Endothelial cell (in vitro differentiated cells): ENCODE measurements at regions not wholly inside any gene's neighbourhood (a gene's known extent, or its start where the extent isn't known, plus 50 kb on each side); places are given as distances from the start of the nearest gene placed in this dataset.

ENCODE experiments used
- DNase-seq: peaks from one replicate; pipeline ENCODE4 v3.0.0; 2021; ENCODE audit warnings: low spot score
- H3K27ac Mint-ChIP-seq: one replicate; pipeline ENCODE4 v1.8.0; 2021; ENCODE audit warnings: mixed read lengths, inconsistent platforms; ENCODE audit not compliant: unreplicated experiment
- H3K27me3 Mint-ChIP-seq: one replicate; pipeline ENCODE4 v1.8.0; 2021; ENCODE audit warnings: mild to moderate bottlenecking, moderate library complexity, mixed read lengths, inconsistent platforms; ENCODE audit not compliant: unreplicated experiment
- H3K36me3 Mint-ChIP-seq: one replicate; pipeline ENCODE4 v1.8.0; 2021; ENCODE audit warnings: mild to moderate bottlenecking, low read depth, mixed read lengths, inconsistent platforms; ENCODE audit not compliant: unreplicated experiment
- H3K4me1 Mint-ChIP-seq: one replicate; pipeline ENCODE4 v1.8.0; 2021; ENCODE audit warnings: mild to moderate bottlenecking, mixed read lengths, inconsistent platforms; ENCODE audit not compliant: unreplicated experiment
- H3K4me3 Mint-ChIP-seq: one replicate; pipeline ENCODE4 v1.8.0; 2021; ENCODE audit warnings: mild to moderate bottlenecking, mixed read lengths, inconsistent platforms; ENCODE audit not compliant: unreplicated experiment
- H3K9me3 Mint-ChIP-seq: one replicate; pipeline ENCODE4 v1.8.0; 2021; ENCODE audit warnings: mixed read lengths, inconsistent platforms; ENCODE audit not compliant: unreplicated experiment
- TF ChIP-seq, protein P1 (sequence below): fragments of 200-600 bp; sonication (generic); IDR thresholded peaks from one replicate; pipeline ENCODE4 v1.5.0; 2021; ENCODE audit warnings: antibody characterized with exemption; ENCODE audit not compliant: unreplicated experiment

DNA sequence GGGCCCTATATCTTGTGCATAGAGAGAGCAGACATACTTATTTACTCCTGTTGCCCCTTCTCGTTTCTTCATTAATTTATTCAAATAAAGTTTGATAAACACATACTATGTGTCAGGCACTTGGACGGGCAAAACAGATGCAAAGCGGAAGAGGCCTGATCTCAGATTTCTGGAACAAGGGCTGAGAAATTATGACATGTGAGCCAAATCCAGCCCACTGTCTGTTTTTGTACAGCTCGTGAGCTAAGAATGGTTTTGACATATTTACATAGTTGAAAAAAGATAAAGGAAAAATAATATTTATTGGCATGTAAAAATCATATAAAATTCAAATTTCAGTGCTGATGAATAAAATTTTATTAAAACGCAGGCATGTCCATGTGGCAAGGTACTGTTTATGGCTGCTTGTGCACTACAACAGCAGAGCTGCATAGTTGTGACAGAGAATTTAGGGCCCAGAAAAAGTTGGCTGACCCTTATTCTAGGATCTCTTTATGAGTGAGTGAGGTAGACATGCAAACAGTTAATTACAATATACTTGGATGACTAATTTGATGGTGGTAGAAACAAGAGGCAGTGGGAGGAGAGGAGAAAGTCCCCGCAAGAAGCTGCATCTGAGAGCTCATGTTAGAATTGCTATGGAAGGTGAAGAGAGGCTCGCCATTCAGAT is 68.1 kb upstream of the ITPRID1 start:
- H3K9me3 Mint-ChIP-seq, result no peaks in the 10 kb centered on the region
- TF ChIP-seq, protein P1, sequence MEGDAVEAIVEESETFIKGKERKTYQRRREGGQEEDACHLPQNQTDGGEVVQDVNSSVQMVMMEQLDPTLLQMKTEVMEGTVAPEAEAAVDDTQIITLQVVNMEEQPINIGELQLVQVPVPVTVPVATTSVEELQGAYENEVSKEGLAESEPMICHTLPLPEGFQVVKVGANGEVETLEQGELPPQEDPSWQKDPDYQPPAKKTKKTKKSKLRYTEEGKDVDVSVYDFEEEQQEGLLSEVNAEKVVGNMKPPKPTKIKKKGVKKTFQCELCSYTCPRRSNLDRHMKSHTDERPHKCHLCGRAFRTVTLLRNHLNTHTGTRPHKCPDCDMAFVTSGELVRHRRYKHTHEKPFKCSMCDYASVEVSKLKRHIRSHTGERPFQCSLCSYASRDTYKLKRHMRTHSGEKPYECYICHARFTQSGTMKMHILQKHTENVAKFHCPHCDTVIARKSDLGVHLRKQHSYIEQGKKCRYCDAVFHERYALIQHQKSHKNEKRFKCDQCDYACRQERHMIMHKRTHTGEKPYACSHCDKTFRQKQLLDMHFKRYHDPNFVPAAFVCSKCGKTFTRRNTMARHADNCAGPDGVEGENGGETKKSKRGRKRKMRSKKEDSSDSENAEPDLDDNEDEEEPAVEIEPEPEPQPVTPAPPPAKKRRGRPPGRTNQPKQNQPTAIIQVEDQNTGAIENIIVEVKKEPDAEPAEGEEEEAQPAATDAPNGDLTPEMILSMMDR, result no peak
- no peak overlapping the region for H3K4me3 Mint-ChIP-seq
- H3K4me1 Mint-ChIP-seq, result no peaks in the 10 kb centered on the region
- H3K36me3 Mint-ChIP-seq, result no peaks in the 10 kb centered on the region
- DNase-seq, result no peak
- no peak overlapping the region for H3K27ac Mint-ChIP-seq
- no peaks in the 10 kb centered on the region for H3K27me3 Mint-ChIP-seq

DNA sequence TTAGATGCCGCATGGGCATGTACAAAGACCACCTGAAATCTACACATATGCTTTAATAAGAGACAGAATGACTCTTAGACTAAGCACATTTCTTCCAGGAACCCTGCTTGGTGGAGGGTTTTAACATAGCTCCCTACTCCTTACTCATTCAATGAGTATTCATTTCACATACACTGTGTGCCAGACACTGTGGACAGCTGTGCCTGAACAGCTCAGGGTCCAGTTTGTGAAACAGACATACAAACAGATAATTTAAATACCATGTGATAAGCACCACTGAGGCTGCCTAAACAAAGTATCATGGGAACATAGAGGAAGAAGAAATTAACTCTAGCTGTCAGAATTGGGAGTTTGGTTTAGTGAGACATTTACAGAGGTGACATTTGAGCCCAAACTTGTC is 65.2 kb upstream of the ITPRID1 start:
- TF ChIP-seq, protein P1, result no peak
- DNase-seq, result no peak
- Mint-ChIP-seq H3K27ac (no peak overlapping the region), H3K4me1 (no peaks in the 10 kb centered on the region), H3K36me3 (no peaks in the 10 kb centered on the region), H3K4me3 (no peak overlapping the region), H3K9me3 (no peaks in the 10 kb centered on the region), H3K27me3 (no peaks in the 10 kb centered on the region)

DNA sequence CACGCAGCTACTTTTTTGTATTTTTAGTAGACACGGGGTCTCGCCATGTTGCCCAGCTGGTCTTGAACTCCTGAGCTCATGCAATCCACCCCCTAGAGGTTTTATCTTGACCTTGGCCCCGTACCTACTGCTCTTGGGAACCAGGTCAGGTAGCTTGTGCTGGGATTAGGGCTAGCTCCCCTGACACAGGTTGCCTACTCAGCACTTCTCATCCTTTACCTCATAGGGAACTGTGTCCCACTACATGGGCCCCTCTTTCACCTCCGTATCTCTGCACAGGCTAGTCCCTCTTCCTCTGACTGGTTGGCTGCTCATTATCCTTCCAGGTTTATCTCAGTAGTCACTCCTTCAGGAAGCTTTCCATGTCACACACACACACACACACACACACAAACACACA is 58.0 kb upstream of the ITPRID1 start:
- TF ChIP-seq, protein P1, result no peak
- Mint-ChIP-seq H3K4me1 (no peaks in the 10 kb centered on the region), H3K27ac (no peak overlapping the region), H3K4me3 (no peak overlapping the region), H3K9me3 (no peaks in the 10 kb centered on the region), H3K36me3 (no peaks in the 10 kb centered on the region), H3K27me3 (no peaks in the 10 kb centered on the region)
- no peak for DNase-seq

DNA sequence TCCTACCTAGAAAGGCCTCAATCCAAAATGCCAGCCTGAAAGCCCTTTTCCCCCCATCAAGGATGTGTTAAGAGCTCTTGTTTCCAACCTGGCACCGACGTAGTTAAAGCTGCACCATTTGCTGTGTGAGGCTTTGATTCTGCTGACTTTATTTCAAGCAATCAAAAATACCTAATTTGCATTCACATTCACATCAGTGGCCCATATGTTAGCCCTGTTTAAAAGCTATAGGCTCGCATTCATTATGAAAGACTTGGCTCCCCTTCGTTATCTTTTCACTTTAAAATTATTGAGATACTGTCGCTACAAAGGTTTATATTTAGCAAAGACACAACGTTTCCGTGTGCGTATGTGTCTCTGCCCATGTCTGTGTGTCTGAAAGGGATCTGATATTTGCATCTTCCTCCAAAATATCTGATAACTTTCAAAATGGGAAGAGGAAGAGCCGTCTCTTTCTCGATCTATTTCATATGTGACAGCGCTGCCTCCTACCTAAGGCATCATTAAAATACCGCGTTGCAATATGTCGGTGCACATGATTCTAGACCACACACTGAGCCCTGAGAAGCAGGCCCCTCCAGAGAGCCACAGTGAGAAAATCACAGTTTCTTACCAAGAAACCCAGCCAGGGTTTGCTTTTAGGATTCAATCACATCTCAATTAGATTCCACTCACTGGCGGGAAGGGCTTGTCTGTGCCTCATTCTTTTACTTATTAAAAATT is 57.1 kb upstream of the ITPRID1 start:
- Mint-ChIP-seq H3K4me3 (no peak overlapping the region), H3K27ac (no peak overlapping the region), H3K36me3 (no peaks in the 10 kb centered on the region), H3K9me3 (no peaks in the 10 kb centered on the region), H3K4me1 (no peaks in the 10 kb centered on the region), H3K27me3 (no peaks in the 10 kb centered on the region)
- DNase-seq, result no peak
- TF ChIP-seq, protein P1, result no peak

DNA sequence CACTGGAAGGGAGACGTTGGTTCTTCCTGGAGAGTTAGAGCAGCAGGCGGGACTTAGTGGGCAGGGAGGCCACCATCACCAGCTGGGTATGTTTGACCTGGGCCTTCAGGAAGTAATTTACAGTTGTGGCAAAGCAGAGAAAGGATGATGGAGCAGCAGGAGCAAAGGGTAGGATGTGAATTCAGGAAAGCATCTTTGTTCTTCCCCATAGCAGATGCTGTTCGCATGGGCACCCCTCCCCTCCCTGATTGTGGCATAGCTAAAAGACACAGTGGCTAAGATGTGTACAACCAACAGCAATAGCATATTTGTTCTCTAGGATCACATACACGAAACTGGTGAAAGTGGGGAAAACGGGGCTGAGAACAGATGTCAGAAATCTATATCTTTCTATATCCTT is 56.3 kb upstream of the ITPRID1 start:
- no peak overlapping the region for H3K4me3 Mint-ChIP-seq
- DNase-seq, result no peak
- no peaks in the 10 kb centered on the region for H3K27me3 Mint-ChIP-seq
- TF ChIP-seq, protein P1, result no peak
- no peak overlapping the region for H3K27ac Mint-ChIP-seq
- H3K4me1 Mint-ChIP-seq, result no peaks in the 10 kb centered on the region
- no peaks in the 10 kb centered on the region for H3K9me3 Mint-ChIP-seq
- no peaks in the 10 kb centered on the region for H3K36me3 Mint-ChIP-seq
